ENCODE measurements at regions not wholly inside any gene's neighbourhood (a gene's known extent, or its start where the extent isn't known, plus 50 kb on each side); places are given as distances from the start of the nearest gene placed in this dataset.
A peak's percentile ranks its signal among the peaks of the same experiment; 100 is the strongest.

- POLR2A ChIA-PET: no interaction called here
Measured at GRCh38 chr4:129926936-129927335, 831.0 kb downstream of the C4orf33 start.

GRCh38 chr4:129929052-129929451, 833.1 kb downstream of the C4orf33 start:
- ChIA-PET POLR2A (no interaction called here), CTCF (no interaction called here)
- TF ChIP-seq BHLHE40 (IDR thresholded peaks at IDR 0.05; ENCODE audit: borderline replicate concordance) (no peak), PKNOX1 (IDR thresholded peaks at IDR 0.05) (no peak), ARNT (IDR thresholded peaks at IDR 0.05) (no peak), NFRKB (IDR thresholded peaks at IDR 0.05) (no peak), TARDBP (IDR thresholded peaks at IDR 0.05) (no peak), SP1 (IDR thresholded peaks at IDR 0.05) (no peak), CTBP1 (IDR thresholded peaks at IDR 0.05; ENCODE audit: borderline replicate concordance) (no peak), ZNF384 (IDR thresholded peaks at IDR 0.05) (no peak), ELF4 (IDR thresholded peaks at IDR 0.05) (no peak), HDGF (IDR thresholded peaks at IDR 0.05; ENCODE audit: borderline replicate concordance) (no peak), L3MBTL2 (conservative IDR thresholded peaks at IDR 0.05) (no peak), FOXM1 (IDR thresholded peaks at IDR 0.05; ENCODE audit: borderline replicate concordance) (no peak), SUZ12 (IDR thresholded peaks at IDR 0.05) (no peak), FOXK2 (IDR thresholded peaks at IDR 0.05) (no peak), LEF1 (IDR thresholded peaks at IDR 0.05; ENCODE audit: borderline replicate concordance) (no peak), FOXA1 (IDR thresholded peaks at IDR 0.05) (no peak)
- DNase-seq (ENCODE audit: extremely low spot score): peak; percentile 4

More at GRCh38 chr4:129926936-129927335, 831.0 kb downstream of the C4orf33 start:
- DNase-seq (ENCODE audit: extremely low spot score): no peak
- TF ChIP-seq LEF1 (IDR thresholded peaks at IDR 0.05; ENCODE audit: borderline replicate concordance) (no peak), PKNOX1 (IDR thresholded peaks at IDR 0.05) (peak; percentile 59; the same call in 1 of the 2 replicates), ZNF384 (IDR thresholded peaks at IDR 0.05) (no peak), L3MBTL2 (conservative IDR thresholded peaks at IDR 0.05) (no peak)
- CTCF ChIA-PET: interaction anchor here (0.7 kb wide), 1 partner anchor 417 kb away, joined by 4 read pairs; no protein-coding TSS in a partner anchor

GRCh38 chr4:129929984-129930383, 834.0 kb downstream of the C4orf33 start:
- DNase-seq (ENCODE audit: extremely low spot score): no peak
- ChIA-PET POLR2A (no interaction called here), CTCF (interaction anchor here (0.7 kb wide), 1 partner anchor 224 kb away, joined by 3 read pairs; no protein-coding TSS in a partner anchor)
- no peak for TF ChIP-seq FOXM1 (IDR thresholded peaks at IDR 0.05; ENCODE audit: borderline replicate concordance)
- no peak for TF ChIP-seq LEF1 (IDR thresholded peaks at IDR 0.05; ENCODE audit: borderline replicate concordance)
- no peak for TF ChIP-seq SP1 (IDR thresholded peaks at IDR 0.05)
- TF ChIP-seq ZNF384 (IDR thresholded peaks at IDR 0.05): no peak
- no peak for TF ChIP-seq SUZ12 (IDR thresholded peaks at IDR 0.05)
- TF ChIP-seq NFRKB (IDR thresholded peaks at IDR 0.05): no peak
- TF ChIP-seq L3MBTL2 (conservative IDR thresholded peaks at IDR 0.05): no peak
- no peak for TF ChIP-seq TARDBP (IDR thresholded peaks at IDR 0.05)
- TF ChIP-seq BHLHE40 (IDR thresholded peaks at IDR 0.05; ENCODE audit: borderline replicate concordance): no peak
- TF ChIP-seq ELF4 (IDR thresholded peaks at IDR 0.05): no peak
- TF ChIP-seq ARNT (IDR thresholded peaks at IDR 0.05): no peak
- TF ChIP-seq CTBP1 (IDR thresholded peaks at IDR 0.05; ENCODE audit: borderline replicate concordance): no peak

GRCh38 chr4:129950217-129950616, 854.3 kb downstream of the C4orf33 start:
- TF ChIP-seq L3MBTL2 (conservative IDR thresholded peaks at IDR 0.05) (no peak), SUZ12 (IDR thresholded peaks at IDR 0.05) (no peak), TARDBP (IDR thresholded peaks at IDR 0.05) (no peak), SP1 (IDR thresholded peaks at IDR 0.05) (no peak), LEF1 (IDR thresholded peaks at IDR 0.05; ENCODE audit: borderline replicate concordance) (no peak), ARNT (IDR thresholded peaks at IDR 0.05) (no peak), NFRKB (IDR thresholded peaks at IDR 0.05) (no peak), ELF4 (IDR thresholded peaks at IDR 0.05) (no peak), FOXA1 (IDR thresholded peaks at IDR 0.05) (no peak)
- ChIA-PET CTCF (no interaction called here), POLR2A (no interaction called here)
- no peak for DNase-seq (ENCODE audit: extremely low spot score)

- TF ChIP-seq FOXM1 (IDR thresholded peaks at IDR 0.05; ENCODE audit: borderline replicate concordance) (no peak), SUZ12 (IDR thresholded peaks at IDR 0.05) (no peak), ARNT (IDR thresholded peaks at IDR 0.05) (no peak), PKNOX1 (IDR thresholded peaks at IDR 0.05) (no peak), FOXK2 (IDR thresholded peaks at IDR 0.05) (no peak), L3MBTL2 (conservative IDR thresholded peaks at IDR 0.05) (no peak), TARDBP (IDR thresholded peaks at IDR 0.05) (no peak), ELF4 (IDR thresholded peaks at IDR 0.05) (no peak), NFRKB (IDR thresholded peaks at IDR 0.05) (no peak), BHLHE40 (IDR thresholded peaks at IDR 0.05; ENCODE audit: borderline replicate concordance) (no peak), HDGF (IDR thresholded peaks at IDR 0.05; ENCODE audit: borderline replicate concordance) (no peak), ZNF384 (IDR thresholded peaks at IDR 0.05) (no peak)
- ChIA-PET CTCF (no interaction called here), POLR2A (no interaction called here)
- no peak for DNase-seq (ENCODE audit: extremely low spot score)
Measured at GRCh38 chr4:129966175-129966574, 870.2 kb downstream of the C4orf33 start.

- ChIA-PET POLR2A (no interaction called here), CTCF (no interaction called here)
- TF ChIP-seq BHLHE40 (IDR thresholded peaks at IDR 0.05; ENCODE audit: borderline replicate concordance): no peak
- TF ChIP-seq ELF4 (IDR thresholded peaks at IDR 0.05): no peak
- no peak for TF ChIP-seq TARDBP (IDR thresholded peaks at IDR 0.05)
- no peak for TF ChIP-seq PKNOX1 (IDR thresholded peaks at IDR 0.05)
- TF ChIP-seq SUZ12 (IDR thresholded peaks at IDR 0.05): no peak
- TF ChIP-seq ZNF384 (IDR thresholded peaks at IDR 0.05): no peak
- no peak for TF ChIP-seq CTBP1 (IDR thresholded peaks at IDR 0.05; ENCODE audit: borderline replicate concordance)
- TF ChIP-seq FOXM1 (IDR thresholded peaks at IDR 0.05; ENCODE audit: borderline replicate concordance): no peak
- TF ChIP-seq HDGF (IDR thresholded peaks at IDR 0.05; ENCODE audit: borderline replicate concordance): no peak
- no peak for TF ChIP-seq LEF1 (IDR thresholded peaks at IDR 0.05; ENCODE audit: borderline replicate concordance)
- TF ChIP-seq ARNT (IDR thresholded peaks at IDR 0.05): no peak
- TF ChIP-seq FOXA1 (IDR thresholded peaks at IDR 0.05): no peak
- no peak for DNase-seq (ENCODE audit: extremely low spot score)
Measured at GRCh38 chr4:129968366-129968765, 872.4 kb downstream of the C4orf33 start.

All from HEK293T (cell line).